Activated B cell treated with CpG ODN at 0.5 μM for 24 hours (primary cell): ENCODE measurements at regions not wholly inside any gene's neighbourhood (a gene's known extent, or its start where the extent isn't known, plus 50 kb on each side); places are given as distances from the start of the nearest gene placed in this dataset.

Experiments used
- ATAC-seq: fragments of 200-7000 bp; cut with Tn5 transposase; one replicate; pipeline ENCODE4 v1.10.0; 2021; ENCODE audit warnings: low read depth, mild to moderate bottlenecking, moderate library complexity
- CTCF ChIA-PET: fragments of 350-600 bp; sonication (Branson Sonifier 250); formaldehyde crosslinking; loops from one replicate; lab custom pipeline; 2021; ENCODE audit warnings: antibody characterized with exemption; lab: Charles Lee
- POLR2A ChIA-PET: fragments of 350-600 bp; sonication (Branson Sonifier 250); formaldehyde crosslinking; loops from one replicate; lab custom pipeline; 2021; ENCODE audit warnings: antibody characterized with exemption; lab: Charles Lee
- DNase-seq: peaks from one replicate; pipeline ENCODE4 v3.0.0; 2022
- H3K27ac Mint-ChIP-seq: one replicate; pipeline ENCODE4 v1.8.0; 2020; ENCODE audit warnings: mixed read lengths
- H3K27me3 Mint-ChIP-seq: one replicate; pipeline ENCODE4 v1.8.0; 2021; ENCODE audit warnings: mixed read lengths
- H3K36me3 Mint-ChIP-seq: one replicate; pipeline ENCODE4 v1.8.0; 2021; ENCODE audit warnings: low read depth, mixed read lengths
- H3K4me1 Mint-ChIP-seq: one replicate; pipeline ENCODE4 v1.8.0; 2021; ENCODE audit warnings: mixed read lengths
- H3K4me3 Mint-ChIP-seq: one replicate; pipeline ENCODE4 v1.8.0; 2020; ENCODE audit warnings: mild to moderate bottlenecking, mixed read lengths
- H3K9me3 Mint-ChIP-seq: one replicate; pipeline ENCODE4 v1.8.0; 2020; ENCODE audit warnings: mixed read lengths
- CTCF ChIP-seq: fragments of 200-600 bp; IDR thresholded peaks from one replicate; pipeline ENCODE4 v1.8.0; 2022; ENCODE audit warnings: antibody characterized with exemption, mild to moderate bottlenecking
- intact Hi-C: fragments of 100-400 bp; cut with micrococcal nuclease; formaldehyde crosslinking; loops from one replicate; pipeline ENCODE4 v1.15.1; 2024

GRCh38 chr5:68838157-68838718 lies 255.6 kb upstream of the SLC30A5 start:
- Mint-ChIP-seq H3K9me3 (no peaks in the 10 kb centered on the region), H3K27me3 (peaks cover 7% of the 10 kb centered on the region), H3K4me3 (no peak overlapping the region), H3K36me3 (no peaks in the 10 kb centered on the region), H3K4me1 (no peaks in the 10 kb centered on the region), H3K27ac (no peak overlapping the region)
- no peak for TF ChIP-seq CTCF
- intact Hi-C loops: no loop called here
- POLR2A ChIA-PET: no interaction called here
- DNase-seq: no peak
- no peak for ATAC-seq
- CTCF ChIA-PET: no interaction called here

- TF ChIP-seq CTCF: no peak
- Mint-ChIP-seq H3K27me3 (peaks cover 5% of the 10 kb centered on the region), H3K9me3 (no peaks in the 10 kb centered on the region), H3K36me3 (no peaks in the 10 kb centered on the region), H3K4me1 (no peaks in the 10 kb centered on the region), H3K4me3 (no peak overlapping the region), H3K27ac (no peak overlapping the region)
- no peak for ATAC-seq
- DNase-seq: no peak
- ChIA-PET CTCF (no interaction called here), POLR2A (no interaction called here)
- intact Hi-C loops: no loop called here
Observed at GRCh38 chr5:68839019-68839552, 254.7 kb upstream of the SLC30A5 start.

GRCh38 chr5:68843624-68844364 lies 250.0 kb upstream of the SLC30A5 start:
- no peak for TF ChIP-seq CTCF
- Mint-ChIP-seq H3K36me3 (no peaks in the 10 kb centered on the region), H3K27ac (no peak overlapping the region), H3K9me3 (no peaks in the 10 kb centered on the region), H3K27me3 (no peaks in the 10 kb centered on the region), H3K4me3 (no peak overlapping the region), H3K4me1 (no peaks in the 10 kb centered on the region)
- POLR2A ChIA-PET: no interaction called here
- CTCF ChIA-PET: no interaction called here
- no peak for ATAC-seq
- no peak for DNase-seq
- intact Hi-C loops: no loop called here

GRCh38 chr5:68845131-68845530 lies 248.7 kb upstream of the SLC30A5 start:
- ATAC-seq (no peak), DNase-seq (no peak)
- Mint-ChIP-seq H3K4me3 (no peak overlapping the region), H3K27ac (no peak overlapping the region), H3K4me1 (no peaks in the 10 kb centered on the region), H3K27me3 (no peaks in the 10 kb centered on the region), H3K9me3 (no peaks in the 10 kb centered on the region), H3K36me3 (no peaks in the 10 kb centered on the region)
- ChIA-PET CTCF (no interaction called here), POLR2A (no interaction called here)
- no peak for TF ChIP-seq CTCF
- intact Hi-C loops: no loop called here

GRCh38 chr5:68846828-68847227 lies 247.0 kb upstream of the SLC30A5 start:
- TF ChIP-seq CTCF: no peak
- DNase-seq: no peak
- Mint-ChIP-seq H3K36me3 (no peaks in the 10 kb centered on the region), H3K9me3 (peaks cover 4% of the 10 kb centered on the region), H3K27me3 (peaks cover 2% of the 10 kb centered on the region), H3K4me1 (no peaks in the 10 kb centered on the region), H3K4me3 (no peak overlapping the region), H3K27ac (no peak overlapping the region)
- no peak for ATAC-seq
- ChIA-PET CTCF (no interaction called here), POLR2A (no interaction called here)
- intact Hi-C loops: no loop called here
